HEK293 (cell line): ENCODE measurements at regions not wholly inside any gene's neighbourhood (a gene's known extent, or its start where the extent isn't known, plus 50 kb on each side); places are given as distances from the start of the nearest gene placed in this dataset.

ENCODE experiments used
- CTCF ChIA-PET: fragments of 350-600 bp; formaldehyde crosslinking; extraction: SDS; loops from one replicate; lab custom pipeline; 2021; ENCODE audit warnings: antibody characterized with exemption; lab: Yijun Ruan, JAX
- POLR2A ChIA-PET: fragments of 300-600 bp; formaldehyde crosslinking; extraction: SDS; loops from one replicate; lab custom pipeline; 2020; ENCODE audit warnings: antibody characterized with exemption, inconsistent platforms; lab: Yijun Ruan, JAX
- H3K27ac ChIP-seq: fragments of 200-500 bp; sonication (Bioruptor generic); 2 replicates; pipeline ENCODE4 v1.5.1; 2014; ENCODE audit warnings: low read depth, low read length, control low read depth, inconsistent platforms; ENCODE audit errors: extremely low read depth
- H3K36me3 ChIP-seq, 2 experiments: fragments of 200-500 bp in 1 of 2; sonication (Bioruptor generic) in 1 of 2; 1 replicate in 1 of 2; 2 replicates in 1 of 2; pipeline ENCODE4 v1.5.1; 2014 to 2017; ENCODE audit warnings: inconsistent platforms in 2 of 2, low read length in 2 of 2; ENCODE audit not compliant: control insufficient read depth in 2 of 2, insufficient read depth in 1 of 2
- H3K4me1 ChIP-seq: fragments of 200-500 bp; sonication (Bioruptor generic); 2 replicates; pipeline ENCODE4 v1.5.1; 2014; ENCODE audit warnings: mild to moderate bottlenecking, low read length, inconsistent platforms; ENCODE audit not compliant: control insufficient read depth, insufficient read depth
- H3K4me3 ChIP-seq: 2 replicates; pipeline ENCODE4 v1.5.1; 2011; ENCODE audit warnings: low read depth, mild to moderate bottlenecking, control low read depth, low read length, moderate library complexity
- H3K9me3 ChIP-seq: fragments of 200-500 bp; sonication (Bioruptor generic); 2 replicates; pipeline ENCODE4 v1.5.1; 2014; ENCODE audit warnings: low read depth, low read length, inconsistent platforms; ENCODE audit not compliant: control insufficient read depth, insufficient read depth
- GLI2 ChIP-seq: fragments of 450-650 bp; formaldehyde crosslinking; IDR thresholded peaks from 2 replicates; pipeline ENCODE4; 2017; ENCODE audit warnings: missing biosample characterization, missing genetic modification characterization, low read depth, borderline replicate concordance
- OSR2 ChIP-seq: fragments of 450-650 bp; formaldehyde crosslinking; IDR thresholded peaks from 2 replicates; pipeline ENCODE4 v1.5.1; 2016; ENCODE audit warnings: missing biosample characterization, missing genetic modification characterization
- SCRT1 ChIP-seq: fragments of 450-650 bp; formaldehyde crosslinking; IDR thresholded peaks from 2 replicates; pipeline ENCODE4 v1.5.1; 2016; ENCODE audit warnings: missing biosample characterization, missing genetic modification characterization, borderline replicate concordance
- SP2 ChIP-seq: fragments of 450-650 bp; formaldehyde crosslinking; IDR thresholded peaks from 2 replicates; pipeline ENCODE4 v1.5.1; 2016; ENCODE audit warnings: missing biosample characterization, missing genetic modification characterization
- ZBTB7A ChIP-seq: fragments of 450-650 bp; formaldehyde crosslinking; IDR thresholded peaks from 2 replicates; pipeline ENCODE4 v1.5.1; 2016; ENCODE audit warnings: low read depth, missing biosample characterization, missing genetic modification characterization
- ZFP69B ChIP-seq: fragments of 450-650 bp; formaldehyde crosslinking; IDR thresholded peaks from 2 replicates; pipeline ENCODE4 v1.5.1; 2016; ENCODE audit warnings: missing biosample characterization, missing genetic modification characterization
- ZNF133 ChIP-seq: fragments of 450-650 bp; formaldehyde crosslinking; IDR thresholded peaks from 2 replicates; pipeline ENCODE4 v1.5.1; 2016; ENCODE audit warnings: missing biosample characterization, missing genetic modification characterization
- ZNF138 ChIP-seq: fragments of 450-650 bp; formaldehyde crosslinking; IDR thresholded peaks from 2 replicates; pipeline ENCODE4 v1.5.1; 2016; ENCODE audit warnings: missing biosample characterization, missing genetic modification characterization, borderline replicate concordance
- ZNF174 ChIP-seq: fragments of 450-650 bp; formaldehyde crosslinking; IDR thresholded peaks from 2 replicates; pipeline ENCODE4 v1.5.0; 2017; ENCODE audit warnings: missing biosample characterization, mild to moderate bottlenecking, missing genetic modification characterization
- ZNF202 ChIP-seq: fragments of 450-650 bp; formaldehyde crosslinking; IDR thresholded peaks from 2 replicates; pipeline ENCODE4 v1.5.1; 2016; ENCODE audit warnings: missing biosample characterization, missing genetic modification characterization, borderline replicate concordance
- ZNF274 ChIP-seq, 2 experiments: fragments of 200-500 bp in 1 of 2; fragments of 450-650 bp in 1 of 2; sonication (Bioruptor generic) in 1 of 2; formaldehyde crosslinking in 1 of 2; IDR thresholded peaks; 2 replicates each; pipeline versions ENCODE4 v1.5.1 to v1.6.1; 2014 to 2016; ENCODE audit warnings: borderline replicate concordance in 1 of 2, inconsistent platforms in 1 of 2, low read length in 1 of 2, missing biosample characterization in 1 of 2, missing genetic modification characterization in 1 of 2
- ZNF302 ChIP-seq: fragments of 450-650 bp; formaldehyde crosslinking; IDR thresholded peaks from 2 replicates; pipeline ENCODE4 v1.5.1; 2016; ENCODE audit warnings: missing biosample characterization, missing genetic modification characterization, low read depth
- ZNF433 ChIP-seq: fragments of 450-650 bp; formaldehyde crosslinking; IDR thresholded peaks from 2 replicates; pipeline ENCODE4 v1.5.1; 2016; ENCODE audit warnings: missing biosample characterization, missing genetic modification characterization, low read depth
- ZNF501 ChIP-seq: fragments of 450-650 bp; formaldehyde crosslinking; IDR thresholded peaks from 2 replicates; pipeline ENCODE4 v1.5.1; 2016; ENCODE audit warnings: missing biosample characterization, missing genetic modification characterization
- ZNF544 ChIP-seq: fragments of 450-650 bp; formaldehyde crosslinking; IDR thresholded peaks from 2 replicates; pipeline ENCODE4 v1.5.0; 2017; ENCODE audit warnings: missing biosample characterization, missing genetic modification characterization
- ZNF548 ChIP-seq: fragments of 450-650 bp; formaldehyde crosslinking; IDR thresholded peaks from 2 replicates; pipeline ENCODE4 v1.5.1; 2016; ENCODE audit warnings: missing biosample characterization, missing genetic modification characterization
- ZNF596 ChIP-seq: fragments of 450-650 bp; IDR thresholded peaks from 2 replicates; pipeline ENCODE4 v1.5.0; 2018; ENCODE audit warnings: missing biosample characterization, mild to moderate bottlenecking, missing genetic modification characterization, moderate library complexity
- ZNF624 ChIP-seq: fragments of 450-650 bp; formaldehyde crosslinking; IDR thresholded peaks from 2 replicates; pipeline ENCODE4 v1.5.1; 2017; ENCODE audit warnings: missing biosample characterization, missing genetic modification characterization
- ZNF701 ChIP-seq: fragments of 450-650 bp; formaldehyde crosslinking; IDR thresholded peaks from 2 replicates; pipeline ENCODE4 v1.5.1; 2016; ENCODE audit warnings: missing biosample characterization, missing genetic modification characterization
- ZNF76 ChIP-seq: fragments of 450-650 bp; formaldehyde crosslinking; IDR thresholded peaks from 2 replicates; pipeline ENCODE4; 2016; ENCODE audit warnings: low read depth, missing biosample characterization, missing genetic modification characterization, borderline replicate concordance
- ZNF777 ChIP-seq: fragments of 450-650 bp; formaldehyde crosslinking; IDR thresholded peaks from 2 replicates; pipeline ENCODE4 v1.5.1; 2017; ENCODE audit warnings: missing biosample characterization, missing genetic modification characterization, borderline replicate concordance
- TF ChIP-seq, protein P1 (sequence below): fragments of 450-650 bp; formaldehyde crosslinking; IDR thresholded peaks from 2 replicates; pipeline ENCODE4 v1.5.1; 2016; ENCODE audit warnings: missing biosample characterization, missing genetic modification characterization, low read depth
- TF ChIP-seq, protein P2 (sequence below): fragments of 450-650 bp; formaldehyde crosslinking; IDR thresholded peaks from 2 replicates; pipeline ENCODE4 v1.5.1; 2016; ENCODE audit warnings: missing biosample characterization, missing genetic modification characterization
- TF ChIP-seq, protein P3 (sequence below): fragments of 450-650 bp; formaldehyde crosslinking; IDR thresholded peaks from 2 replicates; pipeline ENCODE4 v1.5.1; 2016; ENCODE audit warnings: missing biosample characterization, missing genetic modification characterization
- TF ChIP-seq, protein P4 (sequence below): fragments of 450-650 bp; formaldehyde crosslinking; IDR thresholded peaks from 2 replicates; pipeline ENCODE4 v1.5.1; 2016; ENCODE audit warnings: missing biosample characterization, missing genetic modification characterization
- TF ChIP-seq, protein P5 (sequence below): fragments of 450-650 bp; formaldehyde crosslinking; conservative IDR thresholded peaks from 2 replicates; pipeline ENCODE4 v1.5.1; 2016; ENCODE audit warnings: low read depth, missing biosample characterization, missing genetic modification characterization

DNA sequence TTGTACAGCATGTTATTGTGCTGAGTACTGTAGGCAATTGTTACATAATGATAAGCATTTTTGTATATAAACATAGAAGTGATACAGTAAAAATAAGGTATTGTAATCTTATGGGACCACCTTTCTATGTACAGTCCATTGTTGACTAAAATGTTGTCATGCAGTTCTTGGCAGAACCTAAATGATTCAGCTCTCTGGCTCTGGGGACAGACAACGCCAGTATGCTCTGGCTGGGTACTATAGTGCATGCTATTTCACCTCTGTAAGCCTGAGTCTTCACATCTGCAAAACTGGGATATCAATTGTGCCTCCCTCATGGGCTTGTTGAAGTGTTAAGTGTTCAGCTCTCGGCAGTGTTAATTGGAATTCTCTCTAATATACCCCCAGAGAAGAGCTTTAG is 674.3 kb downstream of the INHBA start:
- H3K27ac ChIP-seq, result no peak overlapping the region
- H3K4me1 ChIP-seq, result peaks cover 7% of the 10 kb centered on the region
- ChIA-PET POLR2A (no interaction called here), CTCF (interaction anchor here (1.5 kb wide), 1 partner anchor 26 kb away, joined by 3 read pairs; no protein-coding TSS in a partner anchor)
- H3K36me3 ChIP-seq, result no peaks in the 10 kb centered on the region
- H3K9me3 ChIP-seq, result no peaks in the 10 kb centered on the region
- TF ChIP-seq OSR2 (no peak), ZNF76 (tag by site-specific recombination) (no peak), ZNF433 (no peak), GLI2 (tag by site-specific recombination) (no peak), ZNF133 (tag by site-specific recombination) (no peak), SP2 (no peak), ZNF302 (tag by site-specific recombination) (no peak), ZNF701 (tag by site-specific recombination) (no peak), ZNF544 (tag by site-specific recombination) (no peak), ZNF624 (tag by site-specific recombination) (no peak), ZNF596 (tag by site-specific recombination) (no peak), ZFP69B (tag by site-specific recombination) (no peak), ZNF501 (tag by site-specific recombination) (no peak), ZNF174 (tag by site-specific recombination) (no peak)
- TF ChIP-seq, protein P1, sequence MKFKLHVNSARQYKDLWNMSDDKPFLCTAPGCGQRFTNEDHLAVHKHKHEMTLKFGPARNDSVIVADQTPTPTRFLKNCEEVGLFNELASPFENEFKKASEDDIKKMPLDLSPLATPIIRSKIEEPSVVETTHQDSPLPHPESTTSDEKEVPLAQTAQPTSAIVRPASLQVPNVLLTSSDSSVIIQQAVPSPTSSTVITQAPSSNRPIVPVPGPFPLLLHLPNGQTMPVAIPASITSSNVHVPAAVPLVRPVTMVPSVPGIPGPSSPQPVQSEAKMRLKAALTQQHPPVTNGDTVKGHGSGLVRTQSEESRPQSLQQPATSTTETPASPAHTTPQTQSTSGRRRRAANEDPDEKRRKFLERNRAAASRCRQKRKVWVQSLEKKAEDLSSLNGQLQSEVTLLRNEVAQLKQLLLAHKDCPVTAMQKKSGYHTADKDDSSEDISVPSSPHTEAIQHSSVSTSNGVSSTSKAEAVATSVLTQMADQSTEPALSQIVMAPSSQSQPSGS (tag by site-specific recombination), result no peak
- TF ChIP-seq, protein P2, sequence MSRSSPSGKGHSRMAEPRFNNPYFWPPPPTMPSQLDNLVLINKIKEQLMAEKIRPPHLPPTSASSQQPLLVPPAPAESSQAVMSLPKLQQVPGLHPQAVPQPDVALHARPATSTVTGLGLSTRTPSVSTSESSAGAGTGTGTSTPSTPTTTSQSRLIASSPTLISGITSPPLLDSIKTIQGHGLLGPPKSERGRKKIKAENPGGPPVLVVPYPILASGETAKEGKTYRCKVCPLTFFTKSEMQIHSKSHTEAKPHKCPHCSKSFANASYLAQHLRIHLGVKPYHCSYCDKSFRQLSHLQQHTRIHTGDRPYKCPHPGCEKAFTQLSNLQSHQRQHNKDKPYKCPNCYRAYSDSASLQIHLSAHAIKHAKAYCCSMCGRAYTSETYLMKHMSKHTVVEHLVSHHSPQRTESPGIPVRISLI (tag by site-specific recombination), result no peak
- no peak overlapping the region for H3K4me3 ChIP-seq

DNA sequence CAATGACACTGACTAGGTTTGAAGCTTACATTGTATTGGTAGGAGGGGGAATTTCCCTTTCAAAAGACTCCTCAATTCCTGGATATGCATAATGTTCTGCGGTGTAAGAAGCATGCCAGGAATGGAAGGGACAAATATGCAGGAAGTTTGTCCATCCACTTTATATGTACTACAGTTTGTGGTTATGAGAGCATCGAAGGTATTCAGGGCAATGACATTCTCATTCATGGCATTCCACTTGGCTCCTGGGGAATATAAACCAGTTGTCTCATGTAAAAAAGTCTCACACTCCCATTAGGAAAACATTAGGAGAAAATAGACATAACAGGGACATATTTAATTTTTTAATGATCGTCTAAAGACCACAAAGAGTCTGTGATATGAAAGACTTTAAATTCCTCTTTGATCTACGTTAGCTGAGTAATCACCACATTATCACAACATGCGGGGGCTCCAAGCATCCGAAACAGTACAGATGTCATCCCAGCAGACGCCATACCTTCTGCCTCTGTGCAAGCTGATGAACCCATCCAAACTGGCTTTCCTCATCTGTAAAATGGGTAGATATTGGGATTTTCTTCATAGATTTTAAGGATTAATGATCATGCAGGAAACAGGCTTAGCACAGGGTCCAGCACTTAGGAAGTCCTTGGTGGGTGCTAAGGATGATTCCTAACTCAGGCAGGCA is 675.3 kb downstream of the INHBA start:
- Histone ChIP-seq H3K9me3 (no peaks in the 10 kb centered on the region), H3K4me1 (peaks cover 7% of the 10 kb centered on the region), H3K36me3 (no peaks in the 10 kb centered on the region), H3K27ac (no peak overlapping the region), H3K4me3 (no peak overlapping the region)
- POLR2A ChIA-PET, result no interaction called here
- CTCF ChIA-PET, result interaction anchor here (1.5 kb wide), 1 partner anchor 25 kb away, joined by 3 read pairs; no protein-coding TSS in a partner anchor
- TF ChIP-seq, protein P3, sequence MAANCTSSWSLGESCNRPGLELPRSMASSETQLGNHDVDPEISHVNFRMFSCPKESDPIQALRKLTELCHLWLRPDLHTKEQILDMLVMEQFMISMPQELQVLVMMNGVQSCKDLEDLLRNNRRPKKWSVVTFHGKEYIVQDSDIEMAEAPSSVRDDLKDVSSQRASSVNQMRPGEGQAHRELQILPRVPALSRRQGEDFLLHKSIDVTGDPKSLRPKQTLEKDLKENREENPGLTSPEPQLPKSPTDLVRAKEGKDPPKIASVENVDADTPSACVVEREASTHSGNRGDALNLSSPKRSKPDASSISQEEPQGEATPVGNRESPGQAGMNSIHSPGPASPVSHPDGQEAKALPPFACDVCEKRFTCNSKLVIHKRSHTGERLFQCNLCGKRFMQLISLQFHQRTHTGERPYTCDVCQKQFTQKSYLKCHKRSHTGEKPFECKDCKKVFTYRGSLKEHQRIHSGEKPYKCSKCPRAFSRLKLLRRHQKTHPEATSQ, result no peak
- TF ChIP-seq, protein P4, sequence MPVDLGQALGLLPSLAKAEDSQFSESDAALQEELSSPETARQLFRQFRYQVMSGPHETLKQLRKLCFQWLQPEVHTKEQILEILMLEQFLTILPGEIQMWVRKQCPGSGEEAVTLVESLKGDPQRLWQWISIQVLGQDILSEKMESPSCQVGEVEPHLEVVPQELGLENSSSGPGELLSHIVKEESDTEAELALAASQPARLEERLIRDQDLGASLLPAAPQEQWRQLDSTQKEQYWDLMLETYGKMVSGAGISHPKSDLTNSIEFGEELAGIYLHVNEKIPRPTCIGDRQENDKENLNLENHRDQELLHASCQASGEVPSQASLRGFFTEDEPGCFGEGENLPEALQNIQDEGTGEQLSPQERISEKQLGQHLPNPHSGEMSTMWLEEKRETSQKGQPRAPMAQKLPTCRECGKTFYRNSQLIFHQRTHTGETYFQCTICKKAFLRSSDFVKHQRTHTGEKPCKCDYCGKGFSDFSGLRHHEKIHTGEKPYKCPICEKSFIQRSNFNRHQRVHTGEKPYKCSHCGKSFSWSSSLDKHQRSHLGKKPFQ, result no peak
- no peak for TF ChIP-seq ZNF138
- TF ChIP-seq, protein P5, sequence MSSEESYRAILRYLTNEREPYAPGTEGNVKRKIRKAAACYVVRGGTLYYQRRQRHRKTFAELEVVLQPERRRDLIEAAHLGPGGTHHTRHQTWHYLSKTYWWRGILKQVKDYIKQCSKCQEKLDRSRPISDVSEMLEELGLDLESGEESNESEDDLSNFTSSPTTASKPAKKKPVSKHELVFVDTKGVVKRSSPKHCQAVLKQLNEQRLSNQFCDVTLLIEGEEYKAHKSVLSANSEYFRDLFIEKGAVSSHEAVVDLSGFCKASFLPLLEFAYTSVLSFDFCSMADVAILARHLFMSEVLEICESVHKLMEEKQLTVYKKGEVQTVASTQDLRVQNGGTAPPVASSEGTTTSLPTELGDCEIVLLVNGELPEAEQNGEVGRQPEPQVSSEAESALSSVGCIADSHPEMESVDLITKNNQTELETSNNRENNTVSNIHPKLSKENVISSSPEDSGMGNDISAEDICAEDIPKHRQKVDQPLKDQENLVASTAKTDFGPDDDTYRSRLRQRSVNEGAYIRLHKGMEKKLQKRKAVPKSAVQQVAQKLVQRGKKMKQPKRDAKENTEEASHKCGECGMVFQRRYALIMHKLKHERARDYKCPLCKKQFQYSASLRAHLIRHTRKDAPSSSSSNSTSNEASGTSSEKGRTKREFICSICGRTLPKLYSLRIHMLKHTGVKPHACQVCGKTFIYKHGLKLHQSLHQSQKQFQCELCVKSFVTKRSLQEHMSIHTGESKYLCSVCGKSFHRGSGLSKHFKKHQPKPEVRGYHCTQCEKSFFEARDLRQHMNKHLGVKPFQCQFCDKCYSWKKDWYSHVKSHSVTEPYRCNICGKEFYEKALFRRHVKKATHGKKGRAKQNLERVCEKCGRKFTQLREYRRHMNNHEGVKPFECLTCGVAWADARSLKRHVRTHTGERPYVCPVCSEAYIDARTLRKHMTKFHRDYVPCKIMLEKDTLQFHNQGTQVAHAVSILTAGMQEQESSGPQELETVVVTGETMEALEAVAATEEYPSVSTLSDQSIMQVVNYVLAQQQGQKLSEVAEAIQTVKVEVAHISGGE, result no peak
- TF ChIP-seq SCRT1 (tag by site-specific recombination), result no peak
- TF ChIP-seq ZNF274 (IDR thresholded peaks at IDR 0.05; ENCODE audit: low read length), result no peak
- TF ChIP-seq ZNF274 (tag by site-specific recombination; IDR thresholded peaks at IDR 0.05; ENCODE audit: borderline replicate concordance), result no peak
- no peak for TF ChIP-seq ZNF548
- TF ChIP-seq ZNF777 (tag by site-specific recombination), result no peak
- TF ChIP-seq ZBTB7A, result no peak
- no peak for TF ChIP-seq ZNF433
- TF ChIP-seq ZNF174 (tag by site-specific recombination), result no peak
- no peak for TF ChIP-seq ZNF202 (tag by site-specific recombination)
